HG03135 (cell line): ENCODE measurements at regions not wholly inside any gene's neighbourhood (a gene's known extent, or its start where the extent isn't known, plus 50 kb on each side); places are given as distances from the start of the nearest gene placed in this dataset.

Experiments
- ATAC-seq: cut with Tn5 transposase; IDR thresholded peaks from one replicate; pipeline ENCODE4 v1.9.1; 2021; ENCODE audit warnings: mild to moderate bottlenecking, moderate library complexity; ENCODE audit not compliant: unreplicated experiment

- ATAC-seq, result no peak
Observed at GRCh38 chr9:73845954-73846690, 651.0 kb upstream of the RORB start.

- ATAC-seq, result no peak
Observed at GRCh38 chr9:73847536-73847935, 649.6 kb upstream of the RORB start.

- ATAC-seq, result no peak
Observed at GRCh38 chr9:73853549-73853948, 643.6 kb upstream of the RORB start.

GRCh38 chr9:73855206-73855605 is 641.9 kb upstream of the RORB start:
- ATAC-seq, result no peak

- ATAC-seq, result no peak
Observed at GRCh38 chr9:73863924-73864323, 633.2 kb upstream of the RORB start.

- no peak for ATAC-seq
Observed at GRCh38 chr9:73866451-73866850, 630.7 kb upstream of the RORB start.

- peak; percentile 100 for ATAC-seq
Observed at GRCh38 chr9:73869264-73869663, 627.9 kb upstream of the RORB start.

GRCh38 chr9:73871636-73872035 is 625.5 kb upstream of the RORB start:
- ATAC-seq, result no peak

- no peak for ATAC-seq
Observed at GRCh38 chr9:73872701-73873100, 624.4 kb upstream of the RORB start.

GRCh38 chr9:73880101-73880500 is 617.0 kb upstream of the RORB start:
- no peak for ATAC-seq

GRCh38 chr9:73889023-73889422 is 608.1 kb upstream of the RORB start:
- ATAC-seq, result no peak

GRCh38 chr9:73890685-73891277 is 606.4 kb upstream of the RORB start:
- ATAC-seq, result no peak

GRCh38 chr9:73892335-73892734 is 604.8 kb upstream of the RORB start:
- no peak for ATAC-seq

GRCh38 chr9:73893230-73893629 is 603.9 kb upstream of the RORB start:
- no peak for ATAC-seq

- ATAC-seq, result no peak
Observed at GRCh38 chr9:73896061-73896460, 601.1 kb upstream of the RORB start.

- ATAC-seq, result no peak
Observed at GRCh38 chr9:73906671-73907070, 590.5 kb upstream of the RORB start.

- no peak for ATAC-seq
Observed at GRCh38 chr9:73911804-73912203, 585.3 kb upstream of the RORB start.

GRCh38 chr9:73916016-73916673 is 581.0 kb upstream of the RORB start:
- no peak for ATAC-seq

GRCh38 chr9:73919712-73920111 is 577.4 kb upstream of the RORB start:
- ATAC-seq, result no peak

- no peak for ATAC-seq
Observed at GRCh38 chr9:73923796-73924195, 573.3 kb upstream of the RORB start.

GRCh38 chr9:73951147-73951546 is 546.0 kb upstream of the RORB start:
- ATAC-seq, result no peak

GRCh38 chr9:73962792-73963191 is 534.3 kb upstream of the RORB start:
- ATAC-seq, result no peak
